Mesenchymal stem cell (in vitro differentiated cells and primary cell): ENCODE measurements at regions not wholly inside any gene's neighbourhood (a gene's known extent, or its start where the extent isn't known, plus 50 kb on each side); places are given as distances from the start of the nearest gene placed in this dataset.

Experiments
- DNase-seq: peaks from one replicate; pipeline ENCODE4 v3.0.0-alpha.2; 2013
- H2AFZ ChIP-seq: one replicate; pipeline ENCODE4 v1.6.1; 2013; ENCODE audit warnings: low read depth, mild to moderate bottlenecking, control low read depth, inconsistent platforms, low read length, moderate library complexity
- H2AK5ac ChIP-seq: 2 replicates; pipeline ENCODE4 v1.6.1; 2013; ENCODE audit warnings: low read length, moderate library complexity, mild to moderate bottlenecking, inconsistent platforms; ENCODE audit not compliant: severe bottlenecking
- H2BK120ac ChIP-seq: one replicate; pipeline ENCODE4 v1.6.1; 2013; ENCODE audit warnings: low read depth, mild to moderate bottlenecking, inconsistent platforms, low read length, moderate library complexity
- H2BK12ac ChIP-seq, 2 experiments: one replicate each; pipeline ENCODE4 v1.6.1; 2013; ENCODE audit warnings: inconsistent platforms in 2 of 2, low read length in 2 of 2, mild to moderate bottlenecking in 2 of 2, moderate library complexity in 2 of 2, control low read depth in 1 of 2
- H2BK15ac ChIP-seq: one replicate; pipeline ENCODE4 v1.6.1; 2013; ENCODE audit warnings: mild to moderate bottlenecking, low read depth, inconsistent platforms; ENCODE audit not compliant: poor library complexity, severe bottlenecking
- H2BK5ac ChIP-seq: 2 replicates; pipeline ENCODE4 v1.6.1; 2013; ENCODE audit warnings: low read depth, mild to moderate bottlenecking, low read length, control low read depth, inconsistent platforms; ENCODE audit not compliant: poor library complexity, severe bottlenecking
- H3K14ac ChIP-seq, 2 experiments: one replicate each; pipeline ENCODE4 v1.6.1; 2013; ENCODE audit warnings: inconsistent platforms in 2 of 2, low read length in 2 of 2, control low read depth in 1 of 2, mild to moderate bottlenecking in 1 of 2, moderate library complexity in 1 of 2
- H3K18ac ChIP-seq, 2 experiments: one replicate each; pipeline ENCODE4 v1.6.1; 2013; ENCODE audit warnings: inconsistent platforms in 2 of 2, low read length in 2 of 2, control low read depth in 1 of 2, low read depth in 1 of 2, mild to moderate bottlenecking in 1 of 2
- H3K23ac ChIP-seq, 2 experiments: one replicate each; pipeline ENCODE4 v1.6.1; 2013; ENCODE audit warnings: inconsistent platforms in 2 of 2, low read length in 2 of 2, mild to moderate bottlenecking in 2 of 2, moderate library complexity in 2 of 2, control low read depth in 1 of 2
- H3K27ac ChIP-seq: 2 replicates; pipeline ENCODE4 v1.5.1; 2013; ENCODE audit warnings: mild to moderate bottlenecking, moderate library complexity, low read length, control low read depth, inconsistent platforms; ENCODE audit not compliant: poor library complexity, severe bottlenecking
- H3K27me3 ChIP-seq, 2 experiments: 2 replicates each; pipeline versions ENCODE4 v1.6.1 to v1.7.0; 2013; ENCODE audit warnings: low read length in 2 of 2, mild to moderate bottlenecking in 2 of 2, moderate library complexity in 2 of 2, control low read depth in 1 of 2, inconsistent platforms in 1 of 2; ENCODE audit not compliant: control insufficient read depth in 1 of 2, insufficient read depth in 1 of 2
- H3K36me3 ChIP-seq, 2 experiments: 2 replicates each; pipeline versions ENCODE4 v1.6.1 to v1.7.0; 2013; ENCODE audit warnings: low read length in 2 of 2, control low read depth in 1 of 2, inconsistent platforms in 1 of 2, low read depth in 1 of 2, mild to moderate bottlenecking in 1 of 2; ENCODE audit not compliant: insufficient read depth in 2 of 2, control insufficient read depth in 1 of 2
- H3K4ac ChIP-seq, 2 experiments: one replicate each; pipeline ENCODE4 v1.6.1; 2013; ENCODE audit warnings: inconsistent platforms in 2 of 2, low read length in 2 of 2, mild to moderate bottlenecking in 2 of 2, moderate library complexity in 2 of 2, control low read depth in 1 of 2, low read depth in 1 of 2
- H3K4me1 ChIP-seq: 2 replicates; pipeline ENCODE4 v1.6.1; 2013; ENCODE audit warnings: low read depth, low read length, control low read depth; ENCODE audit not compliant: control insufficient read depth, insufficient read depth
- H3K4me2 ChIP-seq: 2 replicates; pipeline ENCODE4 v1.6.1; 2013; ENCODE audit warnings: low read length, mild to moderate bottlenecking, inconsistent platforms; ENCODE audit not compliant: poor library complexity, severe bottlenecking
- H3K4me3 ChIP-seq, 2 experiments: 2 replicates each; pipeline versions ENCODE4 v1.5.1 to v1.7.0; 2013; ENCODE audit warnings: low read length in 2 of 2, mild to moderate bottlenecking in 2 of 2, control low read depth in 1 of 2, low read depth in 1 of 2; ENCODE audit not compliant: insufficient read depth in 1 of 2
- H3K79me1 ChIP-seq: replicated peaks from 2 replicates; pipeline ENCODE4 v1.6.1; 2013; ENCODE audit warnings: mild to moderate bottlenecking, control low read depth, low read length, inconsistent platforms; ENCODE audit not compliant: poor library complexity, severe bottlenecking
- H3K9ac ChIP-seq: 2 replicates; pipeline ENCODE4 v1.7.0; 2013; ENCODE audit warnings: mild to moderate bottlenecking, low read length, moderate library complexity
- H3K9me3 ChIP-seq: 2 replicates; pipeline ENCODE4 v1.7.0; 2013; ENCODE audit warnings: mild to moderate bottlenecking, low read length; ENCODE audit not compliant: control insufficient read depth
- H4K8ac ChIP-seq: one replicate; pipeline ENCODE4 v1.6.1; 2013; ENCODE audit warnings: inconsistent platforms, mild to moderate bottlenecking, low read length, moderate library complexity
- H4K91ac ChIP-seq: one replicate; pipeline ENCODE4 v1.6.1; 2013; ENCODE audit warnings: mild to moderate bottlenecking, low read length, inconsistent platforms
- WGBS: methylation state at CpG from one replicate; pipeline ENCODE4 v1.1.7; 2013; ENCODE audit warnings: mixed read lengths; 5-methylcytosine and 5-hydroxymethylcytosine counted together

DNA sequence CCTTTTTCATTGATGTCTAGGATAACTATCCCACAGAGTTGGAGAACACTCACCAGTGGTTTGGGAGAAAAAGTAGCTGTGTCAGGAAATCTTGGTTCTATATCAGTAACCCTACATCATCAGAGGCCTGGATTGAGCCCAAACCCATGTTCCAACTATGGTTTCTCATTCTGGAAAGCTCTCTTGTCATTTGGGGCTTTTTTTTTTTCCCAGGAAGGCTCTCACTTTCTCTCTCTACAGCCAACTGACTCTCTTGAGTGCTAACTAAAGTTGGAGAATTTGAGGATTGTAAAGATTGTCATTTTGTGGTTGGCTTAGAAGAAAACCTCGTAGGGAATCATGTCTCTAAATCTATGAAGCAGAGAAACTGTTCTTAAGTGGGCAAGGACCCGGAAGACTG, 228.2 kb upstream of the DIPK2B start:
- H3K14ac ChIP-seq: no peak overlapping the region
- H3K9ac ChIP-seq: peak overlapping the region; percentile 71
- H3K18ac ChIP-seq: no peak overlapping the region
- H2AFZ ChIP-seq: no peak overlapping the region
- H3K9me3 ChIP-seq: no peaks in the 10 kb centered on the region
- no peak overlapping the region for H2BK5ac ChIP-seq
- H3K23ac ChIP-seq: no peak overlapping the region
- no peak overlapping the region for H4K8ac ChIP-seq
- no peak overlapping the region for H2BK120ac ChIP-seq
- H3K27me3 ChIP-seq: peaks cover 0 to 36% of the 10 kb centered on the region in 2 experiments
- no peak overlapping the region for H3K4me2 ChIP-seq
- 58% methylated on average over 1 of the region's 2 CpGs for WGBS
- H3K4ac ChIP-seq: no peak overlapping the region
- no peak overlapping the region for H2BK12ac ChIP-seq
- no peaks in the 10 kb centered on the region for H3K4me1 ChIP-seq
- no peaks in the 10 kb centered on the region for H3K36me3 ChIP-seq
- H3K4me3 ChIP-seq: no peak overlapping the region
- H3K79me1 ChIP-seq: no peaks in the 10 kb centered on the region
- no peak overlapping the region for H3K27ac ChIP-seq
- DNase-seq: no peak
- H2BK15ac ChIP-seq: no peak overlapping the region
- no peak overlapping the region for H4K91ac ChIP-seq
- H2AK5ac ChIP-seq: no peak overlapping the region

DNA sequence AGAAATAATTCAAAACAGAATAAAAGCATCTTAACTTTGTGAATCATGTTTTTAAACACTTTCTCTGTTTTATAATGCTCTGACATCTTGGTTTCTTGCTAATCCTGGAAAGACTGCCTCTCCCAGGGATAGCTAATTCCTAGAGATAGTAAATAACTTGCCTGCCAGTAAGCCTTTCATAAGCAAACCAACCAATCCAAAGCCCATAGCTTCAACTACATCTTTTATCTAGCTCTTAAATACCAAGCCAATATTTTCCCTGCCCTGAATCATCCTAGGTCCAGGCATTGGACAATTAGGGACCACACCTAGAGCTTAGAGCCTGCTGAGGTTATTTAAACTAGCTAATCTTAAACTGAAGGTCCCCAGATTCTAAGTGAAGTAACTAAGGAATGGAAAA, 223.7 kb upstream of the DIPK2B start:
- H3K4ac ChIP-seq: no peak overlapping the region
- no peak overlapping the region for H3K18ac ChIP-seq
- no peak overlapping the region for H3K23ac ChIP-seq
- no peak overlapping the region for H4K8ac ChIP-seq
- H2AK5ac ChIP-seq: no peak overlapping the region
- H2BK120ac ChIP-seq: no peak overlapping the region
- H3K14ac ChIP-seq: no peak overlapping the region
- peaks cover 6% of the 10 kb centered on the region for H3K9me3 ChIP-seq
- no peak overlapping the region for H2BK12ac ChIP-seq
- H3K36me3 ChIP-seq: no peaks in the 10 kb centered on the region
- no peak overlapping the region for H2AFZ ChIP-seq
- no peak overlapping the region for H2BK5ac ChIP-seq
- no peaks in the 10 kb centered on the region for H3K79me1 ChIP-seq
- peaks cover 0 to 41% of the 10 kb centered on the region in 2 experiments for H3K27me3 ChIP-seq
- no peak overlapping the region for H3K9ac ChIP-seq
- H3K4me2 ChIP-seq: no peak overlapping the region
- no peak overlapping the region for H3K4me3 ChIP-seq
- no peaks in the 10 kb centered on the region for H3K4me1 ChIP-seq
- no peak overlapping the region for H4K91ac ChIP-seq
- no peak overlapping the region for H2BK15ac ChIP-seq
- no peak overlapping the region for H3K27ac ChIP-seq
- DNase-seq: no peak

DNA sequence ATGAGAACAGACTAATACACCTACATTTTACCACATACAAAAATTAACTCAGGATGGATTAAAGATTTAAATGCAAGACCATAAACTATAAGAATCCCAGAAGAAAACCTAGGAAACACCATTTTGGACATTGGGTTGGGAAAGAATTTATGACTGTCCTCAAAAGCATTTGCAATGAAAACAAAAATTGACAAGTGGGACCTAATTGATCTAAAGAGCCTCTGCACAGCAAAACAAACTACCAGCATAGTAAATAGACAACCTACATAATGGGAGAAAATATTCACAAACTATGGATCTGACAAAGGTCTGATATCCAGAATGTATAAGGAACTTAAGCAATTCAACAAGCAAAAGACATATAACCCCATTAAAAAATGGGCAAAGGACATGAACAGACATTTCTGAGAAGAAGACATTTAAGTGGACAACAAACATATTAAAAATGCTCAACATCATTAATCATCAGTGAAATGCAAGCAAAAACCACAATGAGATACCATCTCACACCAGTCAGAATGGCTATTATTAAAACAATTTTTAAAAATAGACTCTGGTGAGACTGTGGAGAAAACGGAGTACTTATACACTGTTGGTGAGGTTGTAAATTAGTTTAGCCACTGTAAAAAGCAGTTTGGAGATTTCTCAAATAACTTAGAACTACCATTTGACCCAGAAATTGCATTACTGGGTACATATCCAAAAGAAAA, 221.7 kb upstream of the DIPK2B start:
- H3K4ac ChIP-seq: no peak overlapping the region
- no peaks in the 10 kb centered on the region for H3K79me1 ChIP-seq
- peaks cover 6% of the 10 kb centered on the region for H3K9me3 ChIP-seq
- DNase-seq: peak; percentile 41
- no peak overlapping the region for H2BK120ac ChIP-seq
- no peak overlapping the region for H2BK15ac ChIP-seq
- no peak overlapping the region for H3K14ac ChIP-seq
- no peak overlapping the region for H3K23ac ChIP-seq
- H4K8ac ChIP-seq: no peak overlapping the region
- no peak overlapping the region for H3K9ac ChIP-seq
- H2AFZ ChIP-seq: no peak overlapping the region
- no peak overlapping the region for H2AK5ac ChIP-seq
- peaks cover 0 to 45% of the 10 kb centered on the region in 2 experiments for H3K27me3 ChIP-seq
- WGBS: no CpG with 5 or more reads among the region's 1 CpG
- no peak overlapping the region for H2BK12ac ChIP-seq
- H3K4me1 ChIP-seq: no peaks in the 10 kb centered on the region
- H2BK5ac ChIP-seq: no peak overlapping the region
- no peak overlapping the region for H3K18ac ChIP-seq
- no peak overlapping the region for H3K27ac ChIP-seq
- no peaks in the 10 kb centered on the region for H3K36me3 ChIP-seq
- H3K4me2 ChIP-seq: no peak overlapping the region
- no peak overlapping the region for H3K4me3 ChIP-seq
- H4K91ac ChIP-seq: no peak overlapping the region

DNA sequence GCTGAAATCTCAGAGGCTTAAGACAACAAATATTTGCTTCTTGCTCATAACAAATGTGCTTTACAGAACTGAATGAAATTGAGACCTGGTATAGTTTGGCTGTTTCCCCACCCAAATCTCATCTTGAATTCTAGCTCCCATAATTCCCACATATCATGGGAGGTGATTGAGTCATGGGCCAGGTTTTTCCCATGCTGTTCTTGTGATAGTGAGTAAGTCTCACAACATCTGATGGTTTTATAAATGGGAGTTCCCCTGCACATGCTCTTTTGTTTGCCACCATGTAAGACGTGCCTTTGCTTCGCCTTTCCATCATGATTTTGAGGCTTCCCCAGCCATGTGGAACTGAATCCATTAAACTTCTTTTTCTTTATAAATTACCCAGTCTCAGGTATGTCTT, 221.1 kb upstream of the DIPK2B start:
- Histone ChIP-seq H3K23ac (no peak overlapping the region), H2AFZ (no peak overlapping the region), H3K4me3 (no peak overlapping the region), H2AK5ac (no peak overlapping the region), H2BK15ac (no peak overlapping the region), H3K27ac (no peak overlapping the region), H3K36me3 (no peaks in the 10 kb centered on the region), H3K4ac (no peak overlapping the region), H3K14ac (no peak overlapping the region), H2BK12ac (no peak overlapping the region), H4K91ac (no peak overlapping the region), H3K9me3 (peaks cover 11% of the 10 kb centered on the region), H3K4me2 (no peak overlapping the region), H3K27me3 (peaks cover 0 to 48% of the 10 kb centered on the region in 2 experiments), H4K8ac (no peak overlapping the region), H3K18ac (no peak overlapping the region), H2BK5ac (no peak overlapping the region), H3K4me1 (no peaks in the 10 kb centered on the region), H3K79me1 (no peaks in the 10 kb centered on the region), H2BK120ac (no peak overlapping the region), H3K9ac (no peak overlapping the region)
- no peak for DNase-seq
- 88% methylated on average over 2 of the region's 2 CpGs for WGBS
